Coronary artery (tissue), 2 donors: ENCODE measurements at regions not wholly inside any gene's neighbourhood (a gene's known extent, or its start where the extent isn't known, plus 50 kb on each side); places are given as distances from the start of the nearest gene placed in this dataset.

Source experiments
- DNase-seq: peaks from one replicate; pipeline ENCODE4 v3.0.0-alpha.2; 2017; ENCODE audit warnings: low spot score
- H3K27ac ChIP-seq, 2 donors: fragments of 200-600 bp; sonication (generic); one replicate each; pipeline ENCODE4 v1.5.1; 2016 to 2019
- H3K4me3 ChIP-seq: fragments of 200-600 bp; sonication (generic); 2 replicates; pipeline ENCODE4 v1.5.1; 2016; ENCODE audit warnings: mild to moderate bottlenecking, moderate library complexity
- TF ChIP-seq, protein P1 (sequence below): fragments of 200-600 bp; sonication (generic); IDR thresholded peaks from one replicate; pipeline ENCODE4 v1.5.1; 2019; ENCODE audit warnings: antibody characterized with exemption

DNA sequence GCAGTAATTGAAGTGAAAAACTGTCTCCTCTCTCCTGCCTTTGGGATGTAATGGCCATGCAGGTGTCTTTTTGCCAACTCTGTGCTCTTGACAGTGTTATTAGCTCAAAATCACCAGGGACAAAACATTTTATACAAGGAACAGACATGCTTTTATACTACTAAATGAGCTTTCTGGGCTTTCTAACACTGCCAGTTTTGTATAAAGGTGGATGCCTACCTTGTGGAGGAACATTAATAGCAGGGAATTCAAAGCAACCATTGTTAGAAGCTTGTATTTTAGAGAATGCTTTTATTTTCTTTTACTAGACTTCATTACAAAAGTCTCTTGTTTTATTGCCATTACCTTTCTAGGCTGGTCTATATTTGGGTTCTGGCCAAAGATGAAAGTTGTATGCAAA, 54.7 kb upstream of the ARSJ start:
- TF ChIP-seq, protein P1, sequence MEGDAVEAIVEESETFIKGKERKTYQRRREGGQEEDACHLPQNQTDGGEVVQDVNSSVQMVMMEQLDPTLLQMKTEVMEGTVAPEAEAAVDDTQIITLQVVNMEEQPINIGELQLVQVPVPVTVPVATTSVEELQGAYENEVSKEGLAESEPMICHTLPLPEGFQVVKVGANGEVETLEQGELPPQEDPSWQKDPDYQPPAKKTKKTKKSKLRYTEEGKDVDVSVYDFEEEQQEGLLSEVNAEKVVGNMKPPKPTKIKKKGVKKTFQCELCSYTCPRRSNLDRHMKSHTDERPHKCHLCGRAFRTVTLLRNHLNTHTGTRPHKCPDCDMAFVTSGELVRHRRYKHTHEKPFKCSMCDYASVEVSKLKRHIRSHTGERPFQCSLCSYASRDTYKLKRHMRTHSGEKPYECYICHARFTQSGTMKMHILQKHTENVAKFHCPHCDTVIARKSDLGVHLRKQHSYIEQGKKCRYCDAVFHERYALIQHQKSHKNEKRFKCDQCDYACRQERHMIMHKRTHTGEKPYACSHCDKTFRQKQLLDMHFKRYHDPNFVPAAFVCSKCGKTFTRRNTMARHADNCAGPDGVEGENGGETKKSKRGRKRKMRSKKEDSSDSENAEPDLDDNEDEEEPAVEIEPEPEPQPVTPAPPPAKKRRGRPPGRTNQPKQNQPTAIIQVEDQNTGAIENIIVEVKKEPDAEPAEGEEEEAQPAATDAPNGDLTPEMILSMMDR = no peak

DNA sequence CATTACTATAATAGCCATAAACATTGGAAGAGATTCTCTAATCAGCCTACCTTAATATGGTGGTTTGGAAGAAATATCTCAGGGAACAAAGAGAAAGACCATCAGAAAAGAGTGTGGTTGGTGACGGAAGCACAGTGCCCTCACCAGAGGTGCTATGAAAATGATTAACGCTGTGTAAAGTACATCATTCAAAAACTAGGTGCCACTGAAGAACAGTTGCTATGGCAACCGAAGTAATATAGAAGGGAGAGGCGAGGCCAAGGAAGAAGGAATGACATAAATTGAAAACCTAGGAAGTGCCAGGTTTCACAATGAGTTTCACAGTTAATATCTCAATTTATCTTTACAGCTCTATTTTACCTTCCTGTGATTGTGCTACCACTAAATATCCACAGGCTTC, 57.0 kb upstream of the ARSJ start:
- TF ChIP-seq, protein P1 = no peak
- DNase-seq = no peak
- H3K4me3 ChIP-seq = no peak overlapping the region
- H3K27ac ChIP-seq = no peak overlapping the region

More for the DNA sequence above, 54.7 kb upstream of the ARSJ start:
- H3K27ac ChIP-seq = no peak overlapping the region
- DNase-seq = no peak
- no peak overlapping the region for H3K4me3 ChIP-seq

DNA sequence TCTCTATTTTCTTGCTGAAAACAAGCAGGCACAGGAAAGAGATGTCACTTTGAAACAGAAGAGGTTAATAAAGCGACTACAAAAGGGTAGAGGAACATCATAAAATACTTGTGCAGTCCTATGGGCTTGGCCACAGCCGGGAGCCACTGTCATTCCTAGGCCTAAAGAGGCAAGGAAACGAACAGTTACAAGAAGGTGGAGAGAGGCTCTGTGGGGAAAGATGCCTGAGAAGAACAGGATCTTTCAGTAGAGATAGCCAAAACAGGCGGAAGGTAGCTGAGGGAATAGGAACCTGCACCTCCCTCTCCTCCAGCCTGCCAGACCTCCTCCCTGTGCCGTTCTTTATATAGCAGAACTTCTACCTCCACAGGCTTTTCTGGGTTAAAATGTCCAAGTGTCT, 57.4 kb upstream of the ARSJ start:
- DNase-seq = no peak
- Histone ChIP-seq H3K4me3 (no peak overlapping the region), H3K27ac (no peak overlapping the region)
- TF ChIP-seq, protein P1 = no peak

DNA sequence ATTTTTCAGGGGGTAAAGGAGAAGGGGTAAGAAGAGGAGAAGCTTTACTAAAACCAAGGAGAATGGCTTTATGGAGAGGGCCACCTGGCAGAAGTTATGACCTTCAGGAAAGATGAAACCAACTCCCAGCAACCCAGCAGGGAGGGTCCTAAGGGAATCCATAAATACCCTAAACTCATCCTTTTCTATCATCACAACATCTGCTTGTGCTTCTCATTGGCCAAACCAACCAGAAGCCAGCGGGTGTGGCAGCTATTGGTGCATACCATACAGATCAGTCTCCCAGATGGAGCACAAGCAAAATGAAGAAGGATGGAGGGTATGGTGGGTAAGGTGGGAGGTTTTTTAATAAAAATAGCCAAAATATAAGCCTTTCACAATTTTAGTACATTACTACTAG, 58.5 kb upstream of the ARSJ start:
- Histone ChIP-seq H3K4me3 (no peak overlapping the region), H3K27ac (no peak overlapping the region)
- TF ChIP-seq, protein P1 = no peak
- no peak for DNase-seq

DNA sequence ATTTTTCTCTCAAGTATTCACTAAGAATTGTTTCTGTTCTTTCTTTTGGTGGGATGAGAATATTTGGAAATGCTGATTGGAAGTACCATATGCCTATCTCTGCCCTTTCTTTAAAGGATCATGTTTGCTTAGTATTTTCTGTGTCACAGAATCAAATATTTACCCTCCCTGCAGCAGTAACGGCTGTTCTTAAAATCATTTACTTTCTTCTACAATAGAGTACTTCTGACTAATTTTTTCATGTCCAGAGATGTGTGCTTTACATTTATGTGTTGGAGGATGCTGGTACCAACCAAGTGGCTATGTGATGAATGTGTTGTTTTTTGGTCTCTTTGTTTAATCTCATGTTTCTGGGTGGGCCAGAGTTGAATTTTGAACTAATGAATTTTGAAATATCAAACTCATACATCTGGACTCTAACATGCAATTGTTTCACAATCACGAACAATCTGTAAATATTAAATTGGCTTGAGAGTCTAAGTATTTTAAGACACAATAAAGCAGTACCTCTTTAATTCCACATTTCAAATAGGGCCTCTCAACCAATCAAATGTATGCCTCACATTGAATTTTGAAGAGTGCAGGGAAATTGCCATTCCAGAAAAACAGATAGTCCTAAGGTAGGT, 59.4 kb upstream of the ARSJ start:
- TF ChIP-seq, protein P1 = no peak
- Histone ChIP-seq H3K27ac (no peak overlapping the region), H3K4me3 (no peak overlapping the region)
- DNase-seq = no peak

DNA sequence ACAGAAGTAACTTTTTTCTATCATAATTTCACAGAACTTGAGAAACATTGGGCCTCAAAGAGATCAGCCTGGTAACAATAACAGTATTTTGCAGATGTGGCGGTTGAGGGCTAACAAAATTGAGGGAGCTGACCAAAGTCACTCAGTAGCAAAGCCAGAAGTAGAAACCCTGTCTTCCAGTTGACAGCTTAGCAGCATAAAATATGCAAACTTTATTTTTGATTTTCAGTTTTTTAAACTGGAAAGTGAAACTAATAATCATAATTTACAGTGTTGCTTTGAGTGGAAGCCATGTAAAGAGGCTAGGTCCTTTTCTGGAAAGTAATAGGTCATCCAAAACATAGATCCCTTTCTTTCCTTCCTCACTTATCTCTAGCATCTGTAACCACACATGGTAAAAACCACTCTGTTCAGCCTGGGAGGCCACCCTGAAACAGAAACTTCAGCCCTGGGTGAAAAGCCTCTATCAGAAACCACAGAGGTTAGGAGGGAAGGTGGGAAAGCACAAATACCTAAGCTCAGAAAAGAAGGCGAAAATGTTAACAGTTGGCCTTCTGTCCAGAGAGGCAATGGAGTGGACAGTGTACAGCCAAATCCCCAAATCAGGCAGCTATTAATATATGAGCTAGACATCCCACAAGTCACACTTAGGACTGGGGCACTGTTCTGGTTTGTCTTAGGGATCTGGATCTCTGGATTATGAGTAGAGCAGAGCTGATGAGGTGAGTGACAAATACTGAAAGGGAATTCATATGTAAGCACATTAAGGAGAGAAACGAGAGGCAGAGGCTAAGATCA, 61.1 kb upstream of the ARSJ start:
- no peak for DNase-seq
- TF ChIP-seq, protein P1 = no peak
- H3K4me3 ChIP-seq = no peak overlapping the region
- no peak overlapping the region for H3K27ac ChIP-seq

DNA sequence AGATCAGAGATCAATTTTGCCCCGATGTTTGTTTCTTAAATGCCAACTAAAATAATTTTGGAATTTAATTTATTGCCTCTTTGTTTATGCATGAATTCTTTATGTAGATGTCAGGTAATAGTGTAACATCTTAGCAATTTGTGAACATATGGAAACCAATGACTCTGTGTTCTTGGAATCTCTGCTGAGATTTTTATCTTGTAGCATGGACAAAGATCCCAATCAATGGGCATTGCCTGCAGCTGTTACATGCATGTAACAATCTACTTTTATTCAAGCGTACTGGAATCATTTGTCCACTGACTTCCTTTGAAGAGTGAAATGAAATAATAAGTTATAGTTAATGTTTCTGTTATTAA, 61.6 kb upstream of the ARSJ start:
- Histone ChIP-seq H3K27ac (no peak overlapping the region), H3K4me3 (no peak overlapping the region)
- TF ChIP-seq, protein P1 = no peak
- DNase-seq = no peak
